ENCODE measurements at regions not wholly inside any gene's neighbourhood (a gene's known extent, or its start where the extent isn't known, plus 50 kb on each side); places are given as distances from the start of the nearest gene placed in this dataset.

DNA sequence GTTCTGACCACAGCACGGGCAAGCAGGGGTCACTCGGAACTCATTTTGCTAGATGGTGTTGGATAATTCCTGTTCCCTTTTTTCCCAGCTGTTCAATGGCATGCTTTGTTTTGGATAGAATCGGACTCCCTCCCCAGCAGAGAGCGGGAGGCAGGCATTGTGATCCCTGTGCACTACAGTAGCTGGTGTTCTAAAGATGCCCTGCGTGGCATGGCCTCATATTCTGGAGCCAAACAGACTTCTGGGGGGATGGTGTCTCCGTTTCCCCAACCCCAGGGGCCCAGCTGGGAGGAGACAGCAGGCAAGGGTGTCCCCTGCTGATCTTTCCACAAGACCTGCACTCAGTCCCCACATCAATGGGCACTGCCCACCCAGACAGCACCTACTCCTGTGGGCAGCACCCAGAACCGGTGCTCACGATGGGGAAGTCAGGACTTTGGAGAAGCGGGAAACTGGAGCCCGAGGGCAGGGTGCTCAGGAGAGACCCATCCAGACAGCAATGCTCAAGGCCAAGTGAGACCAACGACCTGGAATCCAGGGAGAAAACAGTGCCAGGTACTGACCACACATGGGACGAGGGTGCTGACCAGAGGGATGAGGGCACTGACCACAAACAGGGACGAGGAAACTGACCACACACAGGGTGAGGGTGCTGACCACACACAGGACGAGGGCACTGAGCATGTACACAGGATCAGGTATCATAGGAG, 934.9 kb downstream of the BRD1 start:
- no peak for DNase-seq

DNA sequence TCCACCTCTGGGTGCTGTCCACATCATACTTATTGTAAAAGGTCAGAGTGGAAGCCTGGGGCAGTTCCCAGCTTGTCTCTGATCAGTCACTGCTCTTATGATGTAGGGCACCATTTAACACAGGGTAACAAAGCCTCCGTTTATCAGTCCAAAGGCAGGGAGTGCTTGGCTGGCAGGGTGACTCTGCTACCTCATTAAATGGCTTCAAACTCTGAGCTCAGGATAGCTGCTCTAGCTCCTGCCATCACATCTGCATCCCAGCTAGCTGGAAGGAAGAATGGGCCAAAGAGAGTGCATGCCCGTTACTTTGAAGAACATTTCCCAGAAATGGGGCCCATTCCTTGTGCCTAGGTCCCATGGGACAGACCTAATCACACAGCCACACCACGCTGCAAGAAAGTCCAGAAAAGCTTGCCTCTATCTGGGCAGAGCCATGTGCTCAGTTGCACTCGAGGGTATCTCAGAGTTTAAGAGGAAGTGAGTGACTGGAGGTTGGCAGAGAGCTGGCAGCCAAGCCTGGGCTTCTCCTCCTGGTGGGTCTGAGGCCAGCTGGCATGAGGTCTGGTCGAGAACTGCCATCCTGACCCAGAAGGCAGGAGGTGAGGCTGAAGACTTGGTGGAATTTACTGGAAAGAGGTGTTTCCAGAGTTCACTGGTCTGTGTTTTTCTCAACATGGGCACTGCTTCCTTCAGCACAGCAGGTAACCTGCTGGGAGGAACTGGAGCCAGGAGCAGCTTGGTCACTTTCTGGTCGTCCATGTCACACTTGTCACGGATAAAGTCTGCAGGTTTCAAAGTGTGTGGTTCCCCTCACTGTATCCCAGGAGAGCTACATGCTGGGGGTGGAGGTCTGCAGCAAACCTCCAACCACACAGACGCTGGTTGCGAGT, 935.7 kb downstream of the BRD1 start:
- no peak for DNase-seq

DNA sequence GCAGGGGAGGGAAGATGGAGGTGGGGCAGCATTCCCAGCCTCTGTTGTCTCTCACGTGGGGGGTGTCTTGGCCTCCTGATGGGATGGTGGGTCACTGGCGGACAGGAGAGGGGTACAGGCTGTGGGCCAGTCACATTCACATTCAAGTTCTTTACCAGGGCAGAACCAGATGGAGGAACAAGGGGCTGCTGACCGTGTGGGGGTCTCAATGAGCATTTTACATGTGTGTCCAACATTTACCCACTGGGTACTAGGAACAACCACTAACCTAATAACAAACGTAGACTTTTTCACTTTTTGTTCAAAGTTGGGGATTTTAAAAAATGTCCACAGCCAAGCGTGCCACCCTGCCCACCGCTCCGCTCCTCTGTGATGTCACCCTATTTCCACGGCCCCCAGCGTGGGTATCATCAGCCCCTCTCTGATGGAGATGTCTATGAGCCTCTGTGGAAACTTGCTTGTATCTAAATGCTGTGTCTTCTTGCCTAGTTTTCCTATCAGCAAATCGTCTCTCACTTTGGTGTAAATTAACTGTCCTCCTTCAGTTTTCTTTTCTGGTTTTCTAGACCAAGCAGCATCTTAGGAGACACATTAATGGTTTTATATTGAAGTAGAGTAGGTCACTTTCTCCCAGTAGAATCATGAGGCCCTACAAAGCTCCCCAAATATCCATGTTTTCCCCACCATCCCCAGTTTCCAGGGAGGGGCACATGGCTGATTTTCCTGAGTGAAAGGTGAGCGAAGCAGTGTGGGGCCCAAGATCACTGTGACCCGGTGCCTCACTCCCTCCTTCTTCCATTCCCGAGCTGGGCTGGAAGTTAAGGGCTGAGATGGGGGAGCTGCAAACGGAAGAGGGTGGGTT, 936.7 kb downstream of the BRD1 start:
- DNase-seq: no peak

DNA sequence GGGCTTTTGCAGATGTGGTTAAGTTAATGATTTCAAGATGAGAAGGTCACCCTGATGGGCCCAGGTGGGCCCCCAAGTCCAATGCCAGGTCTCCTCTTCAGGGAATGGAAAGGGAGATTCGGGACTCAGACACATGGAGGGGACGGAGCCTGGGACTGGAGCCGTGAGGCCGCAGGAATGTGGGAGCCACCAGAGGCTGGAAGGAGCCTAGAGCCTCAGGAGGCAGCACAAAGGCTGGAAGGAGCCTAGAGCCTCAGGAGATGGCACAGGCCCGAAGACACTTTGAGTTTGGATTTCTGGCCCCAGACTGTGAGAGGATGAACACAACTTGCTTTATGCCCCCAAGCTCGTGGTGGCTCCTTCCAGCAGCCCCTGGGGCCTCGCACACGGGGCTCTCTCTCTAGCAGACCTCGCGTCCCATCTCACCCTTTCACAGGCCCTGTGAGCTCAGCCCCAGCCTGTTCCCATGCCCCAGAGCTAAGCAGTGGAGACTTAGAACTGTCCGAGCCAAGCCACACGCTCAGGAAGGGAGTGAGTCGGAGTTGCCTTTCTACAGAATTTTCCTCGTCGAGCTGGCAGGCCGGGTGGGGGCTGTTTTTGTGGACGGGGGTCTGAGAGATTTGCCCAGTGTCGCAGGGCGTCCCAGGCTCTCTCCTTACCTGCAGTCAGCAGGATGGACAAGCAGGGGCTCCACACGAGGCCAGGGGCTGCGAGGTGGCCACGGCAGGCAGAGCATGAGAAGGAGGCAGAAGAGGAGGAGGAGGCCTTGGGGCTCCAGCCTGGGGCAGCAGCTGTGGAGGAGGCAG, 937.6 kb downstream of the BRD1 start:
- DNase-seq: no peak

DNA sequence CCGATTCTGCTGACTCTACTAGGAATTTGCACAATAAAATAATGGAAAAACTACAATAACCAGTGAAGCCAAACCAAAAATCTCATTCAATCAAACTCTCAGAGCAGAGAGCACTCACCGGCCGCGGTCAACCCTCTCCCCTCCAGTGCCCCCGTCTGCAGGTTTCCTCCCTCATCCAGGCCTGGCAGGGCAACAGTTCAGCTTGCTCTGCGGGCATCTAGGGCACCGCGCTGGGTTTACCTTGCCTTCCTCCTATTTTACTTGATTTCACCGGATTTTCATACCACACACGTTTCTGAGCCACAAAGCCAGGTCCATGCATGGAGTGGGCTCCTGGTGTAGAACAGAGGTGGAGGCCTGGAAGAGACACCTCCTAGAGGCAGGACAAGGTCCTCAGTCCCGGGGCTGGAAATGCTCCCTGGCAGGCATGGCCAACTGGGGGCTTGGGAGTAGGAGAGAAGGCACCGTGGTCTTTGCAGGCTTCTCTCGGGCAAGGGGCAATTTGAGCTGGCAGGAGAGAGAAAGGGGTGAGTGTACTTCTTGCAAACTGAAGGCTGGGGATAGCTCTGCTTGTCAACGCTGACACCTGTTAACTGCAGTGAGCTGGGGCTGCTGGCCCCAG, 938.4 kb downstream of the BRD1 start:
- DNase-seq: no peak

DNA sequence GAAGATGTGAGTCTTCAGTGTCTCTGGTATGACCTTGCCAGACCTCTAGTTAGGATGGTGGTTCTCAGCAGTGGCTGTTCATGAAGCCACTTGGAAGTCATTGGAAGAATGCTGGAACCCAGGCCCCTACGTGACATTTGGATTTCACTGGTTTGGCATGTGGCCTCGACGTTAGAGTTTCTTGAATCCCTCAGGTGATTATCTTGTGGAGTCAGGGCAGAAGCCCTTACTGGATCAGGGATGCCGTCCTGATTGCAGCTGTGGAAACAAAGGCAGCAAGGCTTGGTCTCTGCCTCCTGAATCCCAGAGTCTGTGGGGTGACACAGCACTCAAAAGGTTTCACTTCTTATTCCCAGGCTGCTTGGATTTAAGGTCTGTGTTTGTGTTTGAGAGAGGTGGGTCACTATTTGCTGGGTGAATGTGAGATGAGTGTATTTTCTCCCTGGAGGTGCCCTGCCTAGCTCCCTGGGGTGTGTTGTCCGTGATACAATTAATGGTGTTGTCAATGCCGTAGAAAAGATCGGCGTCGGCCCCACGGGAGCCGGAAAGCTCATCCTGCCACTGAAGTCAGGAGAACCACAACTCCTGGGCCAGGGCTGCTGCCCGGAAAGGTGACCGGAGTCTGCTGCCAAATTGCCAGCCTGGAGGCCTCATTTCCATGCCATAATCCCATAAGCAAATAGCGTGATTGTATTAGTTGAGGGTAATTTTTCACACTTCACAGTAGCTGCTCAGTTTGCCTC, 939.0 kb downstream of the BRD1 start:
- no peak for DNase-seq

DNA sequence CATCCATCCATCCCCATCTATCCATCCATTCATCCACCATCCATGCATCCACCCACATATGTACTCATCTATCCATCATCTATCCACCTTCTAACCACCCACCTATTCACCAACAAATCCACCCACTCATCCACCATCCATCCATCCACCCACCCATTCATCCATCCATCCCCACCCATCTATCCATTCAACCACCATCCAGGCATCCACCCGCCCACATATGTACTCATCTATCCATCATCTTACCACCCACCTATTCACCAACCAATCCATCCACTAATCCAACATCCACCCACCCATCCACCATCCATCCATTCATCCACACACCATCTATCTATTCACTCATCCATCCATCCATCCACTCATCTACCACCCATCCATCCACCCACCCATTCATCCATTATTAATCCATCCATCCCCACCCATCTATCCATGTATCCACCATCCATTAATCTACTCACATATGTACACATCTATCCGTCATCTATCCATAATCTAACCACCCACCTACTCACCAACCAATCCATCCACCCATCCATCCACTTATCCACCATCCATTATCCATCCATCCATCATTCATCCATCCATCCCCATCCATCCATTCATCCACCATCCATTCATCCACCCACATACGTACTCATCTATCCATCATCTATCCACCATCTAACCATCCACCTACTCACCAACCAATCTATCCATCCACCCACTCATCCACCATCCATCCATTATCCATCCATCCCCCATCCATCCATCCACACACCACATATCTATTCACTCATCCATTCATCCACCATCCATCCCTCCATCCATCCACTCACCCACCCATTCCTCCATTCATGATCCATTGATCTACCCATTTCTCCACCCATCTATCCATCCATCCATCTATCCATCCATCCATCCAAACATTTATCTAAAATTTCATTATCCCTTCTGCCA, 940.0 kb downstream of the BRD1 start:
- DNase-seq: no peak

DNA sequence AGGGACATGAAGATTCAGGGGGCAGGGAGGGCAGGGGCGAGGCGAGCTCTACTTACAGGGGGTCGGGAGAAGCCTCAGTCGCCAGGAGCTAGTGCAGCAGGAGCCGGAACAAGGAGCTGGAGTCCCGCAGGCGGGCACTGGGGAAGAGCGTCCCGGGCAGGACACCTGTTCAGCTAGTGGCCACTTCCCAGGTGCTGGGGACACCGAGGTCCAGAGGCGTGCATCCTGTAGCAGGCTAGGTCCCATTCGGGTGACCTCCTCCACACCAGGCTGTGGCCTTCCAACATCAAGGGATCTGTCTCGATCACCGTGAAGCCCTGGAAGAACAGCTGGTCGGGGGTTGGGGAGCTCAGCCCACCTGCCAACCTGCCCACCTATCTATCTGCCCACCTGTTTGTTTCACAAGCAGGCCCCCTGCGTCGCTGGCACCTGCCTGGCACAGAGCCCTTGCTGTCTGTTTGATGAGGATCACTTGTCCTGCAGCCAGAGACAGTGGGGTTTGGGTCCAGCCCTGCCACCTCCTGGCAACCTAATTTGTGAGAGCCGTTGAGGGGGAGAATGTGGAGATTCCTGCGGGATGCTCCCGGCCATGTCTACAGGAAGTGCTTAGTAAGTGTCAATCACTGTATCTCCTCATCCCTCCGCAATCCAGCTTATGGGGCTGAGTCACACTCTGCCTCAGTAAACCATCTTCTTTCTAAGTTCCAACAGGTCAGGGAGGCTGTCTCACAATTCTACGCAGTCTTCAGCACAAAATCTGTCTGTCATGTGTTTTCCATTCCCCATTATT, 940.9 kb downstream of the BRD1 start:
- DNase-seq: no peak

DNA sequence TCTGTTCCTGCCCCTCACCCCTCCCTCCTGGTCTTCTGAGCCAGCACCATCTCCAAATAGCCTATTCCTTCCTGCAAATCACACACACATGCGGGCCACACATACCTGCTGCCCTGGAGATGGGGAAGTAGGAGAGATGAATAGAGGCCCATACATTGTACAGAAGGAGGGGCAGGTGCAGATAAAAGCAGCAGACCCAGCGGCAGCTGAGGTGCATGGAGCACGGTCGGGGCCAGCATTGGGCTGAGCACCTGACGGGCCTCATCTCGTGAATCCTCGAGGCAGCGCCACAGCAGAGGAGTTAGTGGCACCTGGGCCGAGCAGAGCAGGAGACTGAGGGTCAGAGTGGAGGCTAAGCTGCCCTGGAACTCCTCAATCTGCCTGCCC, 941.8 kb downstream of the BRD1 start:
- no peak for DNase-seq

DNA sequence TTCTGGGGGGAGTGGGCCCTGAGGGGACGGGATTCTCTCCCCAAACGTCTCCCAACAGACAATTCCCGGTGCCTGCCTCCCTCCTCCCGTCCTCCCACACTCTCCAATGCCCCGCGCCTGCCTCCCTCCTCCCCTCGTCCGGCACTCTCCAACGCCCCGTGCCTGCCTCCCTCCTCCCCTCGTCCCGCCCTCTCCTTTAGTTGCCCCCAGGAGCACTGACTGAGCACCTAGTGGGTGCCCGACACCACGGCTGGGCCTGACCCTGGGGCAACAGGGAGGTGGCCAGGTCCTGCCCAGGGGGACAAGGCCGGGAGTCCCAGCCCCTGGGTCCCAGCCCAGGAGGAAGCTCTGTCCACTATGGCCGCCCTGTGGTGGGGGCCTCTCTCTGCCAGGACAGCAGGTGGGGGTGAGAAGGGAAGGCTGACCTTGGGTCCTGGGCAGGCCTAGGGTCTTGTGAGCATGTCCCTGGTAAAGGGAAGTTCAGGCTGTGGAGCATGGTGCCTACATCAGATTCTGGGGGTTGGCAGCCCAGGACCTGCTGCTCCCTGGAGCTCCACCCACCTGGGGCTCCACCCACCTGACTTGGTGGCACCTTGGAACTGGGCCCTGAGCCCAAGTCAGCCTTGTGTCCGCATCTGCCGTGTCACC, 942.3 kb downstream of the BRD1 start:
- no peak for DNase-seq

DNA sequence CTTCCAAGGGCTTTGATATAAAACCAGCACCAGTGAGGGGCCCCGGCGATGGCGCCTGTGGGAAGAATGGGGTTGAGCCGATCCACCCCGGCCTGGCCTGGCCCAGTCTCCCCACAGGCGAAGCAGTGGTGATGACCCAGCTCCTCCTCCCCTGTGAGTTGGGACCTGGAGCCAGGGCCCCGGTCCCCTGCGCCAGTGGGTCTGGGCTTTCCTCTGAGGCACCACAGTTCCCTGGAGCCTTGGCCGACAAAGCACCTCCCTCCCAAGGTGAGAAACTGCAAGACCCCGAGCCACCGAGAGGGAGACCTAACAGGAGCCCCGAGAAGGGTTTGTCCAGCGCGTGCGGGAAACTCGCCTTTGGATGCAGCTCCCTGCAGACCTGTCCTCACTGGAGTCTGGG, 942.9 kb downstream of the BRD1 start:
- DNase-seq: no peak

DNA sequence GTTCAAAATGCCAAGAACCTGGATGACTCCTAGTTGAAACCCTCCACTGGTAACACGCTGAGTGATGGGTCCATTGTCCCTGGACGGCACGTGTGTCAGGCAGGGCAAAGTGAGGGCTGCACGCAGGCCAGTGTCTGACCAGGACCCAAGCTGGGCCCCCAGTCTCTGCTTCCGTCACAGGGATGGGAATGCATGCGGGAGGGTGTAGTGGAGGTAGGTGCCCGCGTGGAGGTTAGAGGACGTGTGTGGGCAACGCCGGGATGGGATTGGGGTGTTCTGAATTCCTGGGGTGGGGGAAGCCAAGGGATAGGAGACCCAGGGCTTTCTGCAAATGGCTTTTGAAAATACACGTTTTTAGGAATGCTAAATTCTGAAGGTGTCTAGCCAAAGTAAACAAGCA, 943.3 kb downstream of the BRD1 start:
- no peak for DNase-seq

DNA sequence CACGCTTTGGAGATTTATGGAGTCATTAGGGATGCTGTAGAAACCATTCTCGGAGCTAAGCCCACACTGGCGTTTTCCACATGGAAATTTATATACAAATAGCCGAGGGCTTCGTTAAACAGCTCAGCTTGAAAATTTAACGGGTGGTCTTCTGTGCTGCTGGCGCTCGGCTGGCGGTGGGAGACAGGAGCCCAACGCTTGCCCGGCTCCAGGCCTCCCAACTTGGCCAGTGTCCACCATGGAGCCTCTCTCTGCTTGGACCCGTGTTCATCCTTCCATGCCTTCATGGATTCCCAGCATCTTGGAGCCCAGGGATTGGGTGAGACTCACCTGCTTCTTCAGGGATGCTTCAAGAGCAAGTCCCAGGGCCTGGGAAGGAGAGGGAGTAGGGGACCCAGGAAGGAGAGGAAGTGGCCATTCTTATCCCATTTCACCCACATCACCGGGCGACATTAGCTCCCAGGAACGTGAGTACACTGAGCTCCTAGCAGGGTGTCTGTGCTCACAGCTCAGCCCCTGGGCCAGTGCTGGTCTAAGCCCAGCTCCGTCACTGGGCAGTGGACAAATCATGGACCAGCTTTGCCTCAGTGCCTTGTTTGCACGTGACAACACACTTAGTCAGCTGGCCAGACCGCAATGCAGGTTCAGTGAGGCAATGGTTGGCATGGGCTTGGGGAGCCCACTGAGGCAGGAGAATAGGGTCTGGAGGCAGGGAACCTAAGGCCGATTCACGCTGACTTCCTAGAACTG, 944.3 kb downstream of the BRD1 start:
- no peak for DNase-seq

DNA sequence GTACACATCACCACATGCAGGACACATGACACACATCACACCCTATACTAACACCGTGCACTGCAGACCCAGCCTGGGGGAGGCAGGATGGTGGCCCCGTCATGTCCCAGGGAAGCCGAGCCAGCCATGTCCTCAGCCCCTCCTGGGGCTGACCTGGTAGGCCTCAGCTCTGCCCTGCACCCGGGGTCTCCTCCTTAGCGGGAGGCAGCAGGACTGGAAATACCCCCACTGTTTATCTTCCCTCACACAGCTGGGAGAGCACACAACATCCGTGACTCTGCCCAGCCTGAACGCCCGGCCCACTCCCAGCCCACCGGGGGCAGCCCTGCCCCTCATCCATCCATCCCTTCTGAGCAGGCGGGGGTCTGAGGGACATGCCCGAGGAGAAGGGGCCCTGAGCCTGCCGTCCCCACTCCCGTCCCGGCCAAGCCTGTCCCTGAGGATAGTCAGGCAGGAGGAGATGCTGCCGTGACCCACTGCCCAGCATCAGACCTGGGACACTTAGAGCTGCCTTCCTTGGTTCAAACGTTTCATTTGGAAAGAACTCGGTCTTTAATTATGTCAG, 945.0 kb downstream of the BRD1 start:
- no peak for DNase-seq

DNA sequence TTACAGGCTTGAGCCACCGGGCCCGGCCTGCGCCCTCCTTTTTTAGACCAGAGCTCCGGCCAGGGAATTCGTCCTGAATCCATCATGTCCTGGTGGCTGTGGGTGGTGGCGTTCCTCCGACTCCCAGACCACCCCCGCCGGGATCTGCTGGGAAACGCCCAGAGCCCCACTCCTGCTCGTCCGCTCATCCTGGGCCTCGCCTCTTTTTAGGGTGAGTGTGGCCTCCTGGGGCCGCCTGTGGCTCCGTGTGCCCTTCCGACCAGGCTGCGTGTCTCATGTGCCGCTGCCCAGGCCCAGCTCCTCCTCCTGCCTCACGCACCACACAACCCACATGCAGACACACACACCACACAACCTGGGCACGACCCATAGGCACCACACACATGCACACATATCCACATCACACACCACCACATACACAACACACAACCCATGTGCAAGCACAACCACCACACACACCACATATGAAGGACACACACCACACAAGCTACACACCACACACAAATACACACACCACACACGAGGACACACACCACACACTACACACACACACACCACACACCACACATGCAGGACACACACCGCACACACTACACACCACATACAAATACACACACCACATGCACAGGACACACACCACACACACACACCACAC, 946.2 kb downstream of the BRD1 start:
- DNase-seq: no peak

DNA sequence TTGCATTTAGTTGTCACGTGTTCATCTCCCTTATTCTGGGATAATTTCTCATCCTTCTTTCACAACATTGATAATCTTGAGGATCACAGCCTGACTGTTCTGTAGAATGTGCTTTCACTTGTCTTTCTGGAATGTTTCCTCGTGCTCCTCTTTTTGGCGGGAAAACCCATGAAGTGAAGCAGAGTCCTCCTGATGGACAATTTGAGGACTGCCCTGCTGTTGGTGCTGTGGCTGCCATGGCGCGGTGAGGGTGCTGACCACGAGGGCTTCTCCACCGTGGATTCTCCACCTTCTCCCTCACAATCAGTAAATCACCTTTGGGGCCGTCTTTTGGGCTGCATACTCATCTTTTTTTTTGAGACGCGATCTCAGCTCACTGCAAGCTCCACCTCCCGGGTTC, 946.9 kb downstream of the BRD1 start:
- no peak for DNase-seq

DNA sequence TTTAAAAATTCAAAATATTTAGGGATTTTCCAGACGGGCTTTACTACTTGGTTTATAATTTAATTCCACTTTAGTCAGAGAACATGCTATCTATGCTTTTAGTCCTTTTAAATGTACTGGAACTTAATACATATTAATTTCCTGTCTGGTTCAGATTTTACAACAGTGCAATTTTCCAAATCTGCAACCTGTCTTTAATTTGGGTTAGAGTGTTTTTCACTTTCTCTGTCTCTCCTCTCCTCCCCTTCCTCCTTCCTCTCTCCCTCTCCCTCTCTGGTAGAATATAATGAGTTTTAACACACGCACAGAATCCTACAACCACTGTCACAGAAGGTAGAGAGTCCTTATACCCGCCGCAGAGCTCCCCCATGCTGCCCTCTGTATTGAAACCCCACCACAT, 950.7 kb downstream of the BRD1 start:
- no peak for DNase-seq
